ENCODE measurements at regions not wholly inside any gene's neighbourhood (a gene's known extent, or its start where the extent isn't known, plus 50 kb on each side); places are given as distances from the start of the nearest gene placed in this dataset.

- no peak for TF ChIP-seq POU2F2 (IDR thresholded peaks at IDR 0.05; ENCODE audit: low read depth, low read length)
- TF ChIP-seq SPI1 (IDR thresholded peaks at IDR 0.05; ENCODE audit: low read depth, low read length): no peak
- no peak for TF ChIP-seq POLR2A (IDR thresholded peaks at IDR 0.05; ENCODE audit: low read depth, low read length)
- TF ChIP-seq POLR2AphosphoS5 (IDR thresholded peaks at IDR 0.05; ENCODE audit: low read depth, low read length): no peak
- TF ChIP-seq TAF1 (IDR thresholded peaks at IDR 0.05; ENCODE audit: low read depth, low read length): no peak
- TF ChIP-seq PAX5 (IDR thresholded peaks at IDR 0.05; ENCODE audit: insufficient read depth, low read length, severe bottlenecking): no peak
- DNase-seq (ENCODE audit: insufficient read length, low spot score) (no peak), FAIRE-seq (no peak)
These were observed 608.3 kb downstream of the PCDH17 start for GRCh38 chr13:58239774-58240268.

- TF ChIP-seq POLR2A (IDR thresholded peaks at IDR 0.05; ENCODE audit: low read depth, low read length) (no peak), PAX5 (IDR thresholded peaks at IDR 0.05; ENCODE audit: insufficient read depth, low read length, severe bottlenecking) (no peak), SPI1 (IDR thresholded peaks at IDR 0.05; ENCODE audit: low read depth, low read length) (no peak)
- no peak for FAIRE-seq
- DNase-seq (ENCODE audit: insufficient read length, low spot score): no peak
These were observed 615.5 kb downstream of the PCDH17 start for GRCh38 chr13:58247080-58247479.

GRCh38 chr13:58254943-58255342, 623.4 kb downstream of the PCDH17 start:
- TF ChIP-seq PAX5 (IDR thresholded peaks at IDR 0.05; ENCODE audit: insufficient read depth, low read length, severe bottlenecking) (no peak), POLR2A (IDR thresholded peaks at IDR 0.05; ENCODE audit: low read depth, low read length) (no peak), POLR2AphosphoS5 (IDR thresholded peaks at IDR 0.05; ENCODE audit: low read depth, low read length) (no peak), SPI1 (IDR thresholded peaks at IDR 0.05; ENCODE audit: low read depth, low read length) (no peak), TAF1 (IDR thresholded peaks at IDR 0.05; ENCODE audit: low read depth, low read length) (no peak), POU2F2 (IDR thresholded peaks at IDR 0.05; ENCODE audit: low read depth, low read length) (no peak)
- FAIRE-seq: no peak
- DNase-seq (ENCODE audit: insufficient read length, low spot score): no peak

GRCh38 chr13:58266271-58266670, 634.7 kb downstream of the PCDH17 start:
- TF ChIP-seq PAX5 (IDR thresholded peaks at IDR 0.05; ENCODE audit: insufficient read depth, low read length, severe bottlenecking) (no peak), POLR2AphosphoS5 (IDR thresholded peaks at IDR 0.05; ENCODE audit: low read depth, low read length) (no peak), POU2F2 (IDR thresholded peaks at IDR 0.05; ENCODE audit: low read depth, low read length) (no peak), POLR2A (IDR thresholded peaks at IDR 0.05; ENCODE audit: low read depth, low read length) (no peak), SPI1 (IDR thresholded peaks at IDR 0.05; ENCODE audit: low read depth, low read length) (no peak), TAF1 (IDR thresholded peaks at IDR 0.05; ENCODE audit: low read depth, low read length) (no peak)
- FAIRE-seq (no peak), DNase-seq (ENCODE audit: insufficient read length, low spot score) (no peak)

- no peak for TF ChIP-seq POLR2AphosphoS5 (IDR thresholded peaks at IDR 0.05; ENCODE audit: low read depth, low read length)
- TF ChIP-seq TAF1 (IDR thresholded peaks at IDR 0.05; ENCODE audit: low read depth, low read length): no peak
- no peak for TF ChIP-seq PAX5 (IDR thresholded peaks at IDR 0.05; ENCODE audit: insufficient read depth, low read length, severe bottlenecking)
- FAIRE-seq (no peak), DNase-seq (ENCODE audit: insufficient read length, low spot score) (no peak)
These were observed 667.1 kb downstream of the PCDH17 start for GRCh38 chr13:58298556-58299135.

- DNase-seq (ENCODE audit: insufficient read length, low spot score) (no peak), FAIRE-seq (no peak)
- TF ChIP-seq POLR2A (IDR thresholded peaks at IDR 0.05; ENCODE audit: low read depth, low read length) (no peak), TAF1 (IDR thresholded peaks at IDR 0.05; ENCODE audit: low read depth, low read length) (no peak), PAX5 (IDR thresholded peaks at IDR 0.05; ENCODE audit: insufficient read depth, low read length, severe bottlenecking) (no peak), POU2F2 (IDR thresholded peaks at IDR 0.05; ENCODE audit: low read depth, low read length) (no peak), SPI1 (IDR thresholded peaks at IDR 0.05; ENCODE audit: low read depth, low read length) (no peak), POLR2AphosphoS5 (IDR thresholded peaks at IDR 0.05; ENCODE audit: low read depth, low read length) (no peak)
These were observed 668.7 kb downstream of the PCDH17 start for GRCh38 chr13:58300224-58300623.

GRCh38 chr13:58300974-58301681, 669.6 kb downstream of the PCDH17 start:
- FAIRE-seq: no peak
- TF ChIP-seq POLR2A (IDR thresholded peaks at IDR 0.05; ENCODE audit: low read depth, low read length) (no peak), SPI1 (IDR thresholded peaks at IDR 0.05; ENCODE audit: low read depth, low read length) (no peak), POU2F2 (IDR thresholded peaks at IDR 0.05; ENCODE audit: low read depth, low read length) (no peak), PAX5 (IDR thresholded peaks at IDR 0.05; ENCODE audit: insufficient read depth, low read length, severe bottlenecking) (no peak), TAF1 (IDR thresholded peaks at IDR 0.05; ENCODE audit: low read depth, low read length) (no peak), POLR2AphosphoS5 (IDR thresholded peaks at IDR 0.05; ENCODE audit: low read depth, low read length) (no peak)
- DNase-seq (ENCODE audit: insufficient read length, low spot score): no peak

- TF ChIP-seq SPI1 (IDR thresholded peaks at IDR 0.05; ENCODE audit: low read depth, low read length) (no peak), POU2F2 (IDR thresholded peaks at IDR 0.05; ENCODE audit: low read depth, low read length) (no peak), TAF1 (IDR thresholded peaks at IDR 0.05; ENCODE audit: low read depth, low read length) (no peak), PAX5 (IDR thresholded peaks at IDR 0.05; ENCODE audit: insufficient read depth, low read length, severe bottlenecking) (no peak), POLR2AphosphoS5 (IDR thresholded peaks at IDR 0.05; ENCODE audit: low read depth, low read length) (no peak), POLR2A (IDR thresholded peaks at IDR 0.05; ENCODE audit: low read depth, low read length) (no peak)
- DNase-seq (ENCODE audit: insufficient read length, low spot score) (no peak), FAIRE-seq (no peak)
These were observed 670.8 kb downstream of the PCDH17 start for GRCh38 chr13:58302349-58302748.

GRCh38 chr13:58306062-58306461, 674.5 kb downstream of the PCDH17 start:
- DNase-seq (ENCODE audit: insufficient read length, low spot score) (no peak), FAIRE-seq (no peak)
- TF ChIP-seq POLR2A (IDR thresholded peaks at IDR 0.05; ENCODE audit: low read depth, low read length): no peak
- TF ChIP-seq PAX5 (IDR thresholded peaks at IDR 0.05; ENCODE audit: insufficient read depth, low read length, severe bottlenecking): no peak
- no peak for TF ChIP-seq SPI1 (IDR thresholded peaks at IDR 0.05; ENCODE audit: low read depth, low read length)

- FAIRE-seq (no peak), DNase-seq (ENCODE audit: insufficient read length, low spot score) (no peak)
- no peak for TF ChIP-seq TAF1 (IDR thresholded peaks at IDR 0.05; ENCODE audit: low read depth, low read length)
- TF ChIP-seq SPI1 (IDR thresholded peaks at IDR 0.05; ENCODE audit: low read depth, low read length): no peak
- no peak for TF ChIP-seq PAX5 (IDR thresholded peaks at IDR 0.05; ENCODE audit: insufficient read depth, low read length, severe bottlenecking)
- TF ChIP-seq POU2F2 (IDR thresholded peaks at IDR 0.05; ENCODE audit: low read depth, low read length): no peak
- no peak for TF ChIP-seq POLR2AphosphoS5 (IDR thresholded peaks at IDR 0.05; ENCODE audit: low read depth, low read length)
- TF ChIP-seq POLR2A (IDR thresholded peaks at IDR 0.05; ENCODE audit: low read depth, low read length): no peak
These were observed 681.7 kb downstream of the PCDH17 start for GRCh38 chr13:58313219-58313618.

Data from GM12891 (cell line).